DOHH2 (cell line): ENCODE measurements at regions not wholly inside any gene's neighbourhood (a gene's known extent, or its start where the extent isn't known, plus 50 kb on each side); places are given as distances from the start of the nearest gene placed in this dataset.

Experiments
- EZH2phosphoT487 ChIP-seq: fragments of 200-600 bp; sonication (generic); IDR thresholded peaks from 2 replicates; pipeline ENCODE4 v1.6.1; 2017; ENCODE audit warnings: borderline replicate concordance, mild to moderate bottlenecking, antibody characterized with exemption, low read length, moderate library complexity, mixed read lengths
- TF ChIP-seq, protein P1 (sequence below): fragments of 200-600 bp; sonication (generic); IDR thresholded peaks from one replicate; pipeline ENCODE4 v1.5.1; 2014; ENCODE audit warnings: antibody characterized with exemption, mild to moderate bottlenecking, low read depth, low read length; ENCODE audit not compliant: poor library complexity, severe bottlenecking

DNA sequence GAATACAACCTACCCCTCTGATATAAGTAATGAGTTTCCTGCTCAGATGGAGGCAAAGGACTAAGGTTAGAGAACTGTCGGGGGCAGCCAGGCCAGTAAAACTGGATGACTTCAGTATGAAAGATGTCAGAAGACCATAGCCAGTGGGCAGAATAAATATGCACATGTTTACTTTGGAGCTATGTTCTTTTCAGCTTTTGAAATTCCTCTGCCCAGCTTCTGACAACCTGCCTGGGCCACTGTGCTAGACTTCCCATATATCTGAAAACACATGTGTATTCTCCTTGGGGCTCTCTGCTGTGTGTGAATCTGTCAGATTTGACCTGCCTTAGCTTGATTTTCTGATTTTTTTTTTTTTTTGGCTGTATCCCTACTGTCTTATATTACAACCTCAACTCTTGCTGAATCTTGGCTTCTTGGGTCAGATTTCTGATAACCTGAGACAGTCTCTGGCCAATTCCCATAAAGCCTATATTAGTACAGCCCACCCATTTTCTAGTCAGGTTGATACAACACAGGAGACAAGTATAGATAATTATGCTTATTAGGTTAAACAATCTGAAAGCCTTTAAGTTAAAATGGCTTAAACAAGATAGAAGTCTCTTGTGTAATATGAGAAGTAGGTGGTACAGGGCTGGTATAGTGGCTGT lies 76.6 kb upstream of the PRLR start:
- TF ChIP-seq, protein P1, sequence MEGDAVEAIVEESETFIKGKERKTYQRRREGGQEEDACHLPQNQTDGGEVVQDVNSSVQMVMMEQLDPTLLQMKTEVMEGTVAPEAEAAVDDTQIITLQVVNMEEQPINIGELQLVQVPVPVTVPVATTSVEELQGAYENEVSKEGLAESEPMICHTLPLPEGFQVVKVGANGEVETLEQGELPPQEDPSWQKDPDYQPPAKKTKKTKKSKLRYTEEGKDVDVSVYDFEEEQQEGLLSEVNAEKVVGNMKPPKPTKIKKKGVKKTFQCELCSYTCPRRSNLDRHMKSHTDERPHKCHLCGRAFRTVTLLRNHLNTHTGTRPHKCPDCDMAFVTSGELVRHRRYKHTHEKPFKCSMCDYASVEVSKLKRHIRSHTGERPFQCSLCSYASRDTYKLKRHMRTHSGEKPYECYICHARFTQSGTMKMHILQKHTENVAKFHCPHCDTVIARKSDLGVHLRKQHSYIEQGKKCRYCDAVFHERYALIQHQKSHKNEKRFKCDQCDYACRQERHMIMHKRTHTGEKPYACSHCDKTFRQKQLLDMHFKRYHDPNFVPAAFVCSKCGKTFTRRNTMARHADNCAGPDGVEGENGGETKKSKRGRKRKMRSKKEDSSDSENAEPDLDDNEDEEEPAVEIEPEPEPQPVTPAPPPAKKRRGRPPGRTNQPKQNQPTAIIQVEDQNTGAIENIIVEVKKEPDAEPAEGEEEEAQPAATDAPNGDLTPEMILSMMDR: no peak
- TF ChIP-seq EZH2phosphoT487: no peak
